GM23338 (cell line): ENCODE measurements at regions not wholly inside any gene's neighbourhood (a gene's known extent, or its start where the extent isn't known, plus 50 kb on each side); places are given as distances from the start of the nearest gene placed in this dataset.
"Not testable (repeated sequence)": the region's sequence is repeated elsewhere in the genome, so short reads cannot be mapped to it uniquely, and the experiment has no call there.

Source experiments
- ATAC-seq: fragments of 200-7000 bp; cut with Tn5 transposase; 3 replicates; pipeline ENCODE4 v1.9.1; 2020
- DNase-seq: peaks from one replicate; pipeline ENCODE4 v3.0.0-alpha.2; 2015; ENCODE audit warnings: low spot score
- H2AFZ ChIP-seq: fragments of 200-600 bp; sonication (generic); 2 replicates; pipeline ENCODE4 v1.8.0; 2016; ENCODE audit warnings: antibody characterized with exemption, mild to moderate bottlenecking, moderate library complexity
- H3F3A ChIP-seq: fragments of 200-600 bp; sonication (generic); replicated peaks from 2 replicates; pipeline ENCODE4 v1.8.0; 2017; ENCODE audit warnings: antibody characterized with exemption, mixed run types, low read depth
- H3K27ac ChIP-seq: fragments of 200-600 bp; sonication (generic); 2 replicates; pipeline ENCODE4 v1.6.1; 2016; ENCODE audit warnings: low read depth
- H3K27me3 ChIP-seq: fragments of 200-600 bp; sonication (generic); 2 replicates; pipeline ENCODE4 v1.8.0; 2016; ENCODE audit warnings: mild to moderate bottlenecking, mixed run types, moderate library complexity; ENCODE audit not compliant: insufficient read depth
- H3K36me3 ChIP-seq: fragments of 200-600 bp; sonication (generic); 2 replicates; pipeline ENCODE4 v1.8.0; 2016; ENCODE audit warnings: mild to moderate bottlenecking; ENCODE audit not compliant: insufficient read depth
- H3K4me1 ChIP-seq: fragments of 200-600 bp; sonication (generic); 2 replicates; pipeline ENCODE4 v1.8.0; 2016; ENCODE audit warnings: mild to moderate bottlenecking, moderate library complexity; ENCODE audit not compliant: insufficient read depth
- H3K4me2 ChIP-seq: fragments of 200-600 bp; sonication (generic); 2 replicates; pipeline ENCODE4 v1.7.1; 2017; ENCODE audit warnings: mixed run types
- H3K4me3 ChIP-seq: fragments of 200-600 bp; sonication (generic); 2 replicates; pipeline ENCODE4 v1.6.1; 2016; ENCODE audit warnings: mixed run types
- H3K79me2 ChIP-seq: fragments of 200-600 bp; sonication (generic); replicated peaks from 2 replicates; pipeline ENCODE4 v1.8.0; 2017; ENCODE audit warnings: mild to moderate bottlenecking; ENCODE audit not compliant: insufficient read depth
- H3K9me2 ChIP-seq: fragments of 200-600 bp; sonication (generic); 2 replicates; pipeline ENCODE4 v1.8.0; 2017; ENCODE audit not compliant: insufficient read depth
- H4K20me1 ChIP-seq: fragments of 200-600 bp; sonication (generic); replicated peaks from 2 replicates; pipeline ENCODE4 v1.8.0; 2017; ENCODE audit warnings: mild to moderate bottlenecking; ENCODE audit not compliant: insufficient read depth
- H3K27ac Mint-ChIP-seq: 2 replicates; pipeline ENCODE4 v1.8.0; 2020; ENCODE audit warnings: inconsistent platforms, mild to moderate bottlenecking, moderate library complexity, mixed read lengths
- H3K27me3 Mint-ChIP-seq: 3 replicates; pipeline ENCODE4 v1.8.0; 2022; ENCODE audit warnings: low read depth, mild to moderate bottlenecking, moderate library complexity, mixed read lengths, inconsistent platforms; ENCODE audit not compliant: insufficient read depth, poor library complexity
- H3K36me3 Mint-ChIP-seq: 3 replicates; pipeline ENCODE4 v1.8.0; 2021; ENCODE audit warnings: low read depth, mild to moderate bottlenecking, inconsistent platforms, moderate library complexity, mixed read lengths
- H3K4me1 Mint-ChIP-seq: 3 replicates; pipeline ENCODE4 v1.8.0; 2020; ENCODE audit warnings: mild to moderate bottlenecking, inconsistent platforms, mixed read lengths
- H3K4me3 Mint-ChIP-seq: 3 replicates; pipeline ENCODE4 v1.8.0; 2021; ENCODE audit warnings: moderate library complexity, mild to moderate bottlenecking, inconsistent platforms, mixed read lengths
- H3K9me3 Mint-ChIP-seq: 3 replicates; pipeline ENCODE4 v1.8.0; 2020; ENCODE audit warnings: moderate library complexity, mild to moderate bottlenecking, inconsistent platforms, mixed read lengths
- CREB1 ChIP-seq: fragments of 250-450 bp; sonication (Bioruptor Pico); IDR thresholded peaks from 2 replicates; pipeline ENCODE4 v1.5.0; 2020; ENCODE audit warnings: low read depth, mild to moderate bottlenecking, moderate library complexity
- EZH2 ChIP-seq: fragments of 200-600 bp; sonication (generic); IDR thresholded peaks from one replicate; pipeline ENCODE4 v1.8.0; 2017; ENCODE audit warnings: antibody characterized with exemption, mild to moderate bottlenecking, low read depth; ENCODE audit not compliant: unreplicated experiment
- EZH2phosphoT487 ChIP-seq: fragments of 200-600 bp; sonication (generic); IDR thresholded peaks from one replicate; pipeline ENCODE4 v1.8.1; 2018; ENCODE audit warnings: antibody characterized with exemption; ENCODE audit not compliant: unreplicated experiment
- JUNB ChIP-seq: IDR thresholded peaks from one replicate; pipeline ENCODE4 v1.6.1; 2016; ENCODE audit warnings: antibody characterized with exemption; ENCODE audit not compliant: unreplicated experiment
- NANOG ChIP-seq: IDR thresholded peaks from 2 replicates; pipeline ENCODE4 v1.6.1; 2016; ENCODE audit warnings: antibody characterized with exemption, borderline replicate concordance
- REST ChIP-seq: IDR thresholded peaks from one replicate; pipeline ENCODE4 v1.6.1; 2018; ENCODE audit warnings: antibody characterized with exemption; ENCODE audit not compliant: unreplicated experiment
- STAT1 ChIP-seq: IDR thresholded peaks from one replicate; pipeline ENCODE4 v1.6.1; 2016; ENCODE audit warnings: antibody characterized with exemption; ENCODE audit not compliant: unreplicated experiment
- ZNF114 ChIP-seq: fragments of 250-450 bp; sonication (Bioruptor Pico); IDR thresholded peaks from 2 replicates; pipeline ENCODE4 v1.5.0; 2020; ENCODE audit warnings: mild to moderate bottlenecking, moderate library complexity
- ZNF331 ChIP-seq: fragments of 250-450 bp; sonication (Bioruptor Pico); IDR thresholded peaks from 2 replicates; pipeline ENCODE4 v1.5.0; 2020; ENCODE audit warnings: low read depth, mild to moderate bottlenecking, moderate library complexity
- TF ChIP-seq, protein P1 (sequence below): fragments of 250-450 bp; sonication (Bioruptor Pico); IDR thresholded peaks from 2 replicates; pipeline ENCODE4 v1.5.0; 2020; ENCODE audit warnings: mild to moderate bottlenecking, moderate library complexity
- TF ChIP-seq, protein P2 (sequence below), 2 experiments: fragments of 200-600 bp in 1 of 2; sonication (generic) in 1 of 2; conservative IDR thresholded peaks; 2 replicates each; pipeline versions ENCODE4 v1.5.1 to v1.6.1; 2016 to 2017; ENCODE audit warnings: antibody characterized with exemption in 2 of 2, low read depth in 2 of 2, mild to moderate bottlenecking in 2 of 2, moderate library complexity in 1 of 2

DNA sequence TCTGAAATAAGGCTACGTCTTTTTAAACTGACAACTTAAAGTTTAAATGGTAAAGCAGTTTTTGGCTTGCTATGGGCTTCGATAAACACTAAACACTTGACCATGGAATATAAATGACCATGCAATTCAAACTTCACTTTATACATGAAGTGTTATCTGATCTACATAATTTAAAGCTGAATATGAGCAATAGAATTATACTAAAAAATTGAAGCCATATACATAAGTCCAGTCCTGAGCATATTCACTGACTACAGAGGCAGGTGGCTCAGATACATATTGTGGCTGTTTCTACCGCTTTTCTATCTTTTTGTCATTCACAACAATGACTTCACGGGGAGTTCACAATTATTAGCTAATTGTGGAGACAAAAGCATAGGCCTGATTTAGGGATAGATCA lies 149.6 kb upstream of the DDIT4L start:
- no peak overlapping the region for H3K27ac Mint-ChIP-seq
- H3K36me3 Mint-ChIP-seq, result peaks cover 12% of the 10 kb centered on the region; the same call in 2 of the 3 replicates
- DNase-seq (no peak), ATAC-seq (no peak)
- Histone ChIP-seq H3K4me1 (peaks cover 6% of the 10 kb centered on the region; the same call in 1 of the 2 replicates), H3K9me2 (peaks cover 8% of the 10 kb centered on the region; the same call in 1 of the 2 replicates), H3K36me3 (0 out of 2 replicates have a peak, but pooled peaks cover 3% of the 10 kb centered on the region), H3K4me3 (no peak overlapping the region), H3K79me2 (no peaks in the 10 kb centered on the region), H3K4me2 (no peak overlapping the region), H3F3A (no peaks in the 10 kb centered on the region), H2AFZ (no peak overlapping the region), H3K27ac (no peak overlapping the region), H3K27me3 (no peaks in the 10 kb centered on the region), H4K20me1 (no peaks in the 10 kb centered on the region)
- no peak overlapping the region for H3K4me3 Mint-ChIP-seq
- peaks cover 15% of the 10 kb centered on the region for H3K9me3 Mint-ChIP-seq
- no peak for TF ChIP-seq NANOG
- TF ChIP-seq STAT1, result no peak
- no peak for TF ChIP-seq EZH2phosphoT487
- no peak for TF ChIP-seq REST
- no peak for TF ChIP-seq ZNF114 (CRISPR knock-in tag)
- TF ChIP-seq, protein P1, sequence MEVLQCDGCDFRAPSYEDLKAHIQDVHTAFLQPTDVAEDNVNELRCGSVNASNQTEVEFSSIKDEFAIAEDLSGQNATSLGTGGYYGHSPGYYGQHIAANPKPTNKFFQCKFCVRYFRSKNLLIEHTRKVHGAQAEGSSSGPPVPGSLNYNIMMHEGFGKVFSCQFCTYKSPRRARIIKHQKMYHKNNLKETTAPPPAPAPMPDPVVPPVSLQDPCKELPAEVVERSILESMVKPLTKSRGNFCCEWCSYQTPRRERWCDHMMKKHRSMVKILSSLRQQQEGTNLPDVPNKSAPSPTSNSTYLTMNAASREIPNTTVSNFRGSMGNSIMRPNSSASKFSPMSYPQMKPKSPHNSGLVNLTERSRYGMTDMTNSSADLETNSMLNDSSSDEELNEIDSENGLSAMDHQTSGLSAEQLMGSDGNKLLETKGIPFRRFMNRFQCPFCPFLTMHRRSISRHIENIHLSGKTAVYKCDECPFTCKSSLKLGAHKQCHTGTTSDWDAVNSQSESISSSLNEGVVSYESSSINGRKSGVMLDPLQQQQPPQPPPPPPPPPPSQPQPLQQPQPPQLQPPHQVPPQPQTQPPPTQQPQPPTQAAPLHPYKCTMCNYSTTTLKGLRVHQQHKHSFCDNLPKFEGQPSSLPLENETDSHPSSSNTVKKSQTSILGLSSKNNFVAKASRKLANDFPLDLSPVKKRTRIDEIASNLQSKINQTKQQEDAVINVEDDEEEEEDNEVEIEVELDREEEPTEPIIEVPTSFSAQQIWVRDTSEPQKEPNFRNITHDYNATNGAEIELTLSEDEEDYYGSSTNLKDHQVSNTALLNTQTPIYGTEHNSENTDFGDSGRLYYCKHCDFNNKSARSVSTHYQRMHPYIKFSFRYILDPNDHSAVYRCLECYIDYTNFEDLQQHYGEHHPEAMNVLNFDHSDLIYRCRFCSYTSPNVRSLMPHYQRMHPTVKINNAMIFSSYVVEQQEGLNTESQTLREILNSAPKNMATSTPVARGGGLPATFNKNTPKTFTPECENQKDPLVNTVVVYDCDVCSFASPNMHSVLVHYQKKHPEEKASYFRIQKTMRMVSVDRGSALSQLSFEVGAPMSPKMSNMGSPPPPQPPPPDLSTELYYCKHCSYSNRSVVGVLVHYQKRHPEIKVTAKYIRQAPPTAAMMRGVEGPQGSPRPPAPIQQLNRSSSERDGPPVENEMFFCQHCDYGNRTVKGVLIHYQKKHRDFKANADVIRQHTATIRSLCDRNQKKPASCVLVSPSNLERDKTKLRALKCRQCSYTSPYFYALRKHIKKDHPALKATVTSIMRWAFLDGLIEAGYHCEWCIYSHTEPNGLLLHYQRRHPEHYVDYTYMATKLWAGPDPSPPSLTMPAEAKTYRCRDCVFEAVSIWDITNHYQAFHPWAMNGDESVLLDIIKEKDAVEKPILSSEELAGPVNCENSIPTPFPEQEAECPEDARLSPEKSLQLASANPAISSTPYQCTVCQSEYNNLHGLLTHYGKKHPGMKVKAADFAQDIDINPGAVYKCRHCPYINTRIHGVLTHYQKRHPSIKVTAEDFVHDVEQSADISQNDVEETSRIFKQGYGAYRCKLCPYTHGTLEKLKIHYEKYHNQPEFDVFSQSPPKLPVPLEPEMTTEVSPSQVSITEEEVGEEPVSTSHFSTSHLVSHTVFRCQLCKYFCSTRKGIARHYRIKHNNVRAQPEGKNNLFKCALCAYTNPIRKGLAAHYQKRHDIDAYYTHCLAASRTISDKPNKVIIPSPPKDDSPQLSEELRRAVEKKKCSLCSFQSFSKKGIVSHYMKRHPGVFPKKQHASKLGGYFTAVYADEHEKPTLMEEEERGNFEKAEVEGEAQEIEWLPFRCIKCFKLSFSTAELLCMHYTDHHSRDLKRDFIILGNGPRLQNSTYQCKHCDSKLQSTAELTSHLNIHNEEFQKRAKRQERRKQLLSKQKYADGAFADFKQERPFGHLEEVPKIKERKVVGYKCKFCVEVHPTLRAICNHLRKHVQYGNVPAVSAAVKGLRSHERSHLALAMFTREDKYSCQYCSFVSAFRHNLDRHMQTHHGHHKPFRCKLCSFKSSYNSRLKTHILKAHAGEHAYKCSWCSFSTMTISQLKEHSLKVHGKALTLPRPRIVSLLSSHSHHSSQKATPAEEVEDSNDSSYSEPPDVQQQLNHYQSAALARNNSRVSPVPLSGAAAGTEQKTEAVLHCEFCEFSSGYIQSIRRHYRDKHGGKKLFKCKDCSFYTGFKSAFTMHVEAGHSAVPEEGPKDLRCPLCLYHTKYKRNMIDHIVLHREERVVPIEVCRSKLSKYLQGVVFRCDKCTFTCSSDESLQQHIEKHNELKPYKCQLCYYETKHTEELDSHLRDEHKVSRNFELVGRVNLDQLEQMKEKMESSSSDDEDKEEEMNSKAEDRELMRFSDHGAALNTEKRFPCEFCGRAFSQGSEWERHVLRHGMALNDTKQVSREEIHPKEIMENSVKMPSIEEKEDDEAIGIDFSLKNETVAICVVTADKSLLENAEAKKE (CRISPR knock-in tag), result no peak
- no peak for TF ChIP-seq JUNB
- TF ChIP-seq, protein P2, sequence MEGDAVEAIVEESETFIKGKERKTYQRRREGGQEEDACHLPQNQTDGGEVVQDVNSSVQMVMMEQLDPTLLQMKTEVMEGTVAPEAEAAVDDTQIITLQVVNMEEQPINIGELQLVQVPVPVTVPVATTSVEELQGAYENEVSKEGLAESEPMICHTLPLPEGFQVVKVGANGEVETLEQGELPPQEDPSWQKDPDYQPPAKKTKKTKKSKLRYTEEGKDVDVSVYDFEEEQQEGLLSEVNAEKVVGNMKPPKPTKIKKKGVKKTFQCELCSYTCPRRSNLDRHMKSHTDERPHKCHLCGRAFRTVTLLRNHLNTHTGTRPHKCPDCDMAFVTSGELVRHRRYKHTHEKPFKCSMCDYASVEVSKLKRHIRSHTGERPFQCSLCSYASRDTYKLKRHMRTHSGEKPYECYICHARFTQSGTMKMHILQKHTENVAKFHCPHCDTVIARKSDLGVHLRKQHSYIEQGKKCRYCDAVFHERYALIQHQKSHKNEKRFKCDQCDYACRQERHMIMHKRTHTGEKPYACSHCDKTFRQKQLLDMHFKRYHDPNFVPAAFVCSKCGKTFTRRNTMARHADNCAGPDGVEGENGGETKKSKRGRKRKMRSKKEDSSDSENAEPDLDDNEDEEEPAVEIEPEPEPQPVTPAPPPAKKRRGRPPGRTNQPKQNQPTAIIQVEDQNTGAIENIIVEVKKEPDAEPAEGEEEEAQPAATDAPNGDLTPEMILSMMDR (conservative IDR thresholded peaks at IDR 0.05; ENCODE audit: low read depth in 2 of 2), result no peak
- TF ChIP-seq CREB1, result no peak
- no peak for TF ChIP-seq EZH2
- no peak for TF ChIP-seq ZNF331
- no peaks in the 10 kb centered on the region for H3K27me3 Mint-ChIP-seq
- no peaks in the 10 kb centered on the region for H3K4me1 Mint-ChIP-seq

DNA sequence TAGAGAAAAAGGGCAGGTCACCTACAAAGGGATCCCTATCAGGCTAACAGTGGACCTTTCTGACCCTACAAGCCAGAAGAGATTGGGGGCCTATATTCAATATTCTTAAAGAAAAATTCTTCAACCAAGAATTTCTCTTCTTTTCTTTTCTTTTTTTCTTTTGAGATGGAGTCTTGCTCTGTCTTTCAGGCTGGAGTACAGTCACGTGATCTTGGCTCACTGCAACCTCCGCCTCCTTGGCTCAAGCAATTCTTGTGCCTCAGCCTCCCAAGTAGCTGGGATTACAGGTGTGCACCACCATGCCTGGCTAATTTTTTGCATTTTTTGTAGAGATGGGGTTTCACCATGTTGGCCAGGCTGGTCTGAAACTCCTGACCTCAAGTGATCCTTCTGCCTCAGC lies 143.2 kb upstream of the DDIT4L start:
- H3K4me3 ChIP-seq, H3K27ac ChIP-seq, H3K27ac Mint-ChIP-seq, H3K27me3 ChIP-seq, H3K79me2 ChIP-seq, H3K27me3 Mint-ChIP-seq, ATAC-seq, H3K4me1 Mint-ChIP-seq, H3F3A ChIP-seq, H3K4me2 ChIP-seq, H3K4me1 ChIP-seq, DNase-seq, H3K4me3 Mint-ChIP-seq, H3K36me3 ChIP-seq, H2AFZ ChIP-seq, H4K20me1 ChIP-seq: not testable (repeated sequence)
- H3K9me3 Mint-ChIP-seq, result peaks cover 31% of the 10 kb centered on the region
- H3K9me2 ChIP-seq, result peaks cover 16% of the 10 kb centered on the region; the same call in 1 of the 2 replicates
- peaks cover 17% of the 10 kb centered on the region; the same call in 2 of the 3 replicates for H3K36me3 Mint-ChIP-seq
